ENCODE measurements at regions not wholly inside any gene's neighbourhood (a gene's known extent, or its start where the extent isn't known, plus 50 kb on each side); places are given as distances from the start of the nearest gene placed in this dataset.

DNA sequence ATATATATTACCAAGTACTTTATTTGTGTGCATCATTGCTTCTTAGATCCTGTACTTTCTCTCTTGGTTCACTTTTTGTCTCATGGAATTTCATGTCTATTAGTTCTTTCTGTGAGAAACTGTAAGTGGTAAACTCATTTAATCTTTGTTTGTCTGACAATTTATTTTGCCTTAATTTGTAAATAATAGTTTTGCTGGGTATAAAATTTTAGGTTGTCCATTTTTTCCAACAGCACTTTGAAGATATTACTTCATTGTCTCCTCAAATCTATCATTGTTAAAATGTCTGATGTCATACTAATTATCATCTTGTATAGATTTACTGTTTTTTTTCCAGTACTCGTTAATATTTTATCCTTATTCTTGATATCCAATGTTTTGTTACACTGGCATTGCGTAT, 205.2 kb upstream of the CDYL start:
- H3K9me2 ChIP-seq (ENCODE audit: low read depth, low read length), result no peaks in the 10 kb centered on the region
- no peak overlapping the region for H2AFZ ChIP-seq (ENCODE audit: low read length)
- H3K4me3 ChIP-seq (ENCODE audit: low read depth, low read length, poor library complexity, severe bottlenecking), result no peak overlapping the region
- H3K36me3 ChIP-seq (ENCODE audit: insufficient read depth, low read length), result no peaks in the 10 kb centered on the region
- no peak overlapping the region for H3K9ac ChIP-seq (ENCODE audit: low read length)
- H3K9me3 ChIP-seq (ENCODE audit: low read length), result peaks cover 3% of the 10 kb centered on the region; the same call in 1 of the 2 replicates
- no peaks in the 10 kb centered on the region for H4K20me1 ChIP-seq (ENCODE audit: insufficient read depth, low read length)
- no peaks in the 10 kb centered on the region for H3F3A ChIP-seq (ENCODE audit: insufficient read depth, low read length)
- TF ChIP-seq, protein P1, sequence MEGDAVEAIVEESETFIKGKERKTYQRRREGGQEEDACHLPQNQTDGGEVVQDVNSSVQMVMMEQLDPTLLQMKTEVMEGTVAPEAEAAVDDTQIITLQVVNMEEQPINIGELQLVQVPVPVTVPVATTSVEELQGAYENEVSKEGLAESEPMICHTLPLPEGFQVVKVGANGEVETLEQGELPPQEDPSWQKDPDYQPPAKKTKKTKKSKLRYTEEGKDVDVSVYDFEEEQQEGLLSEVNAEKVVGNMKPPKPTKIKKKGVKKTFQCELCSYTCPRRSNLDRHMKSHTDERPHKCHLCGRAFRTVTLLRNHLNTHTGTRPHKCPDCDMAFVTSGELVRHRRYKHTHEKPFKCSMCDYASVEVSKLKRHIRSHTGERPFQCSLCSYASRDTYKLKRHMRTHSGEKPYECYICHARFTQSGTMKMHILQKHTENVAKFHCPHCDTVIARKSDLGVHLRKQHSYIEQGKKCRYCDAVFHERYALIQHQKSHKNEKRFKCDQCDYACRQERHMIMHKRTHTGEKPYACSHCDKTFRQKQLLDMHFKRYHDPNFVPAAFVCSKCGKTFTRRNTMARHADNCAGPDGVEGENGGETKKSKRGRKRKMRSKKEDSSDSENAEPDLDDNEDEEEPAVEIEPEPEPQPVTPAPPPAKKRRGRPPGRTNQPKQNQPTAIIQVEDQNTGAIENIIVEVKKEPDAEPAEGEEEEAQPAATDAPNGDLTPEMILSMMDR (IDR thresholded peaks at IDR 0.05; ENCODE audit: low read length), result no peak
- TF ChIP-seq EZH2 (IDR thresholded peaks at IDR 0.05; ENCODE audit: borderline replicate concordance, low read length), result no peak
- H3K4me1 ChIP-seq (ENCODE audit: insufficient read depth, low read length, severe bottlenecking), result no peaks in the 10 kb centered on the region
- H3K27me3 ChIP-seq (ENCODE audit: insufficient read depth, low read length), result no peaks in the 10 kb centered on the region
- no peaks in the 10 kb centered on the region for H3K79me2 ChIP-seq (ENCODE audit: insufficient read depth, low read length)
- no peak overlapping the region for H3K27ac ChIP-seq (ENCODE audit: low read depth, low read length, poor library complexity, severe bottlenecking)
- no peak overlapping the region for H3K4me2 ChIP-seq (ENCODE audit: low read length)

DNA sequence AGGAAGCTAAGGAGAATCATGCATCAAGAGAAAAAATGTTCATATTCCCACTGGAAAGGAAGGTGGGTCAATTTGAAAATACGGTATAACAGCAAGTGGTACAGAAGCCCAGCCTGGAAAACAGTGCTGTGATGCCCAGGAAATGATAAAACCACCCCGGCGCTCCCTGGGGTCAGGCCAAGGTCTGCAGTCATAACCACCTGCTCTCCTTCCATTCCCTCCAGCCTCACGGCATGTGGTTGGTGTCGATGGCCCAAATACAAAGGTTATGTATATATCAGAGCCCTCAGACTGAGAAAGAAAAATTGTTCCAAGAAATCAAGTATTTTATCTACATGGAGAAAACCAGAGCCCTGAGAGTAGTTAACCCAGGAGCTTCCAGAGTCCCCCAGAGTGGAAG, 208.1 kb upstream of the CDYL start:
- Histone ChIP-seq H3K4me3 (ENCODE audit: low read depth, low read length, poor library complexity, severe bottlenecking) (no peak overlapping the region), H3K4me1 (ENCODE audit: insufficient read depth, low read length, severe bottlenecking) (no peaks in the 10 kb centered on the region), H3K36me3 (ENCODE audit: insufficient read depth, low read length) (no peaks in the 10 kb centered on the region), H3K79me2 (ENCODE audit: insufficient read depth, low read length) (no peaks in the 10 kb centered on the region), H3F3A (ENCODE audit: insufficient read depth, low read length) (no peaks in the 10 kb centered on the region), H3K4me2 (ENCODE audit: low read length) (no peak overlapping the region), H4K20me1 (ENCODE audit: insufficient read depth, low read length) (no peaks in the 10 kb centered on the region), H3K9me2 (ENCODE audit: low read depth, low read length) (no peaks in the 10 kb centered on the region), H3K9me3 (ENCODE audit: low read length) (peaks cover 3% of the 10 kb centered on the region; the same call in 1 of the 2 replicates), H3K27ac (ENCODE audit: low read depth, low read length, poor library complexity, severe bottlenecking) (no peak overlapping the region), H3K27me3 (ENCODE audit: insufficient read depth, low read length) (no peaks in the 10 kb centered on the region), H2AFZ (ENCODE audit: low read length) (no peak overlapping the region), H3K9ac (ENCODE audit: low read length) (no peak overlapping the region)
- TF ChIP-seq EZH2 (IDR thresholded peaks at IDR 0.05; ENCODE audit: borderline replicate concordance, low read length), result no peak
- TF ChIP-seq, protein P1 (IDR thresholded peaks at IDR 0.05; ENCODE audit: low read length), result no peak

DNA sequence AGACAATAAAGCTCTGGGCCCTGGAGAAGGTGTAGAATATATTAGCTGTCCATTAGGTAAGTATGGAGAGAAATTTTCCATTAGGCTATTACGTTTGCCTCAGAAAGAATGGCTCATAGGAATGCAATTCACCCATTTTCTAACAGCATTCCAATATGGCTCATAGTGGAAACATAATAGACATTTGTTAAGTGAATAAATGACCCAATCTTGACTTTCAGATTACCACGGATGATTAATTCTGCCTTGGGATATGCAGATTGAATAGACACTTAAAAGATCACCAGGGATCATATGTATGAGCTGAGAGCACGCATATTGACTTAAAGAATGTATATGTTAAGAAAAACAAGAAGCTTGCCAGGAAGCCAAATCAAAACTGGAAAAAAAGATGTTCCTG, 209.1 kb upstream of the CDYL start:
- H3K9me3 ChIP-seq (ENCODE audit: low read length), result peaks cover 3% of the 10 kb centered on the region; the same call in 1 of the 2 replicates
- H3K79me2 ChIP-seq (ENCODE audit: insufficient read depth, low read length), result no peaks in the 10 kb centered on the region
- H3K9me2 ChIP-seq (ENCODE audit: low read depth, low read length), result no peaks in the 10 kb centered on the region
- no peaks in the 10 kb centered on the region for H3K36me3 ChIP-seq (ENCODE audit: insufficient read depth, low read length)
- H3K9ac ChIP-seq (ENCODE audit: low read length), result no peak overlapping the region
- no peaks in the 10 kb centered on the region for H3F3A ChIP-seq (ENCODE audit: insufficient read depth, low read length)
- H4K20me1 ChIP-seq (ENCODE audit: insufficient read depth, low read length), result no peaks in the 10 kb centered on the region
- no peak overlapping the region for H3K4me2 ChIP-seq (ENCODE audit: low read length)
- no peaks in the 10 kb centered on the region for H3K4me1 ChIP-seq (ENCODE audit: insufficient read depth, low read length, severe bottlenecking)
- H2AFZ ChIP-seq (ENCODE audit: low read length), result no peak overlapping the region
- no peak overlapping the region for H3K27ac ChIP-seq (ENCODE audit: low read depth, low read length, poor library complexity, severe bottlenecking)
- no peak for TF ChIP-seq EZH2 (IDR thresholded peaks at IDR 0.05; ENCODE audit: borderline replicate concordance, low read length)
- TF ChIP-seq, protein P1 (IDR thresholded peaks at IDR 0.05; ENCODE audit: low read length), result no peak
- H3K4me3 ChIP-seq (ENCODE audit: low read depth, low read length, poor library complexity, severe bottlenecking), result no peak overlapping the region
- no peaks in the 10 kb centered on the region for H3K27me3 ChIP-seq (ENCODE audit: insufficient read depth, low read length)

Data from OCI-LY1 (cell line).